ENCODE measurements at regions not wholly inside any gene's neighbourhood (a gene's known extent, or its start where the extent isn't known, plus 50 kb on each side); places are given as distances from the start of the nearest gene placed in this dataset.

- no peak overlapping the region for H3K4me3 ChIP-seq (ENCODE audit: insufficient read depth, low read depth, low read length)
- no peak overlapping the region for H3K27ac ChIP-seq (ENCODE audit: low read depth, low read length)
- peaks cover 15% of the 10 kb centered on the region for H3K27me3 ChIP-seq (ENCODE audit: insufficient read depth, low read length)
- H3K4me3 Mint-ChIP-seq (ENCODE audit: unreplicated experiment): no peak overlapping the region
- H3K36me3 Mint-ChIP-seq (ENCODE audit: low read depth, unreplicated experiment): no peaks in the 10 kb centered on the region
- H3K9ac ChIP-seq (ENCODE audit: low read length): no peak overlapping the region
- H2AFZ ChIP-seq (ENCODE audit: low read depth, low read length): no peak overlapping the region
- H3K27ac Mint-ChIP-seq (ENCODE audit: unreplicated experiment): no peak overlapping the region
- H3K36me3 ChIP-seq (ENCODE audit: insufficient read depth, low read length): no peaks in the 10 kb centered on the region
- peaks cover 6% of the 10 kb centered on the region for H3K27me3 Mint-ChIP-seq (ENCODE audit: low read depth, unreplicated experiment)
- H3K4me2 ChIP-seq (ENCODE audit: low read length): no peak overlapping the region
- H3K79me2 ChIP-seq (ENCODE audit: insufficient read depth, low read length): no peaks in the 10 kb centered on the region
- no peaks in the 10 kb centered on the region for H4K20me1 ChIP-seq (ENCODE audit: insufficient read depth, low read length)
- H3K4me1 Mint-ChIP-seq (ENCODE audit: low read depth, unreplicated experiment): no peaks in the 10 kb centered on the region
- TF ChIP-seq EZH2 (IDR thresholded peaks at IDR 0.05; ENCODE audit: insufficient read depth, low read length) (no peak), CTCF (IDR thresholded peaks at IDR 0.05; ENCODE audit: insufficient read depth, low read depth, low read length) (no peak)
- H3K9me3 Mint-ChIP-seq (ENCODE audit: unreplicated experiment): no peaks in the 10 kb centered on the region
- H3K9me3 ChIP-seq (ENCODE audit: insufficient read depth, low read depth, low read length): no peaks in the 10 kb centered on the region
- DNase-seq (ENCODE audit: low read depth): no peak
- no peak for FAIRE-seq
- peaks cover 3% of the 10 kb centered on the region for H3K4me1 ChIP-seq (ENCODE audit: insufficient read depth, low read length)
Measured at GRCh38 chr16:49972280-49972679, 52.7 kb upstream of the CNEP1R1 start.

- peaks cover 3% of the 10 kb centered on the region for H3K4me1 ChIP-seq (ENCODE audit: insufficient read depth, low read length)
- TF ChIP-seq EZH2 (IDR thresholded peaks at IDR 0.05; ENCODE audit: insufficient read depth, low read length) (no peak), CTCF (IDR thresholded peaks at IDR 0.05; ENCODE audit: insufficient read depth, low read depth, low read length) (no peak)
- H3K4me3 ChIP-seq (ENCODE audit: insufficient read depth, low read depth, low read length): no peak overlapping the region
- no peaks in the 10 kb centered on the region for H3K9me3 ChIP-seq (ENCODE audit: insufficient read depth, low read depth, low read length)
- Mint-ChIP-seq H3K27me3 (ENCODE audit: low read depth, unreplicated experiment) (peaks cover 1% of the 10 kb centered on the region), H3K4me1 (ENCODE audit: low read depth, unreplicated experiment) (no peaks in the 10 kb centered on the region), H3K9me3 (ENCODE audit: unreplicated experiment) (peaks cover 3% of the 10 kb centered on the region), H3K4me3 (ENCODE audit: unreplicated experiment) (no peak overlapping the region), H3K36me3 (ENCODE audit: low read depth, unreplicated experiment) (no peaks in the 10 kb centered on the region), H3K27ac (ENCODE audit: unreplicated experiment) (no peak overlapping the region)
- H3K36me3 ChIP-seq (ENCODE audit: insufficient read depth, low read length): no peaks in the 10 kb centered on the region
- H3K27me3 ChIP-seq (ENCODE audit: insufficient read depth, low read length): peaks cover 11% of the 10 kb centered on the region
- H3K9ac ChIP-seq (ENCODE audit: low read length): no peak overlapping the region
- no peak overlapping the region for H3K4me2 ChIP-seq (ENCODE audit: low read length)
- DNase-seq (ENCODE audit: low read depth) (no peak), FAIRE-seq (no peak)
- H3K27ac ChIP-seq (ENCODE audit: low read depth, low read length): no peak overlapping the region
- H4K20me1 ChIP-seq (ENCODE audit: insufficient read depth, low read length): no peaks in the 10 kb centered on the region
- H2AFZ ChIP-seq (ENCODE audit: low read depth, low read length): no peak overlapping the region
- no peaks in the 10 kb centered on the region for H3K79me2 ChIP-seq (ENCODE audit: insufficient read depth, low read length)
Measured at GRCh38 chr16:49972961-49973360, 52.1 kb upstream of the CNEP1R1 start.

Measured in astrocyte (in vitro differentiated cells and primary cell).